RWPE2 (cell line): ENCODE measurements at regions not wholly inside any gene's neighbourhood (a gene's known extent, or its start where the extent isn't known, plus 50 kb on each side); places are given as distances from the start of the nearest gene placed in this dataset.
"Not testable (repeated sequence)": the region's sequence is repeated elsewhere in the genome, so short reads cannot be mapped to it uniquely, and the experiment has no call there.

Source experiments
- ATAC-seq: fragments of 200-7000 bp; cut with Tn5 transposase; 3 replicates; pipeline ENCODE4 v1.9.1; 2021; ENCODE audit warnings: low read depth
- DNase-seq: peaks from one replicate; pipeline ENCODE4 v3.0.0-alpha.2; 2020; ENCODE audit warnings: low spot score
- H3K27ac ChIP-seq: fragments of 450-650 bp; 2 replicates; pipeline ENCODE4 v1.5.1; 2017; ENCODE audit warnings: mild to moderate bottlenecking; ENCODE audit not compliant: poor library complexity, severe bottlenecking
- H3K27me3 ChIP-seq: fragments of 250-450 bp; sonication (Bioruptor Pico); 2 replicates; pipeline ENCODE4 v1.5.1; 2021; ENCODE audit warnings: mild to moderate bottlenecking, moderate library complexity; ENCODE audit not compliant: insufficient read depth, poor library complexity, severe bottlenecking
- H3K36me3 ChIP-seq: fragments of 250-450 bp; sonication (Bioruptor Pico); 2 replicates; pipeline ENCODE4 v1.5.1; 2020; ENCODE audit warnings: low read depth, mild to moderate bottlenecking, moderate library complexity
- H3K4me1 ChIP-seq: fragments of 250-450 bp; sonication (Bioruptor Pico); 2 replicates; pipeline ENCODE4 v1.5.1; 2021; ENCODE audit warnings: mild to moderate bottlenecking, moderate library complexity; ENCODE audit not compliant: insufficient read depth, poor library complexity, severe bottlenecking
- H3K4me3 ChIP-seq: fragments of 250-450 bp; sonication (Bioruptor Pico); 2 replicates; pipeline ENCODE4 v1.5.1; 2021; ENCODE audit warnings: mild to moderate bottlenecking, moderate library complexity; ENCODE audit not compliant: severe bottlenecking
- H3K9me3 ChIP-seq: fragments of 250-450 bp; sonication (Bioruptor Pico); 2 replicates; pipeline ENCODE4 v1.5.1; 2021; ENCODE audit warnings: mild to moderate bottlenecking, moderate library complexity; ENCODE audit not compliant: severe bottlenecking
- CTCF ChIP-seq: fragments of 450-650 bp; IDR thresholded peaks from one replicate; pipeline ENCODE4 v1.5.1; 2017; ENCODE audit warnings: mild to moderate bottlenecking, moderate library complexity; ENCODE audit not compliant: poor library complexity, severe bottlenecking

- Histone ChIP-seq H3K27me3 (no peaks in the 10 kb centered on the region), H3K9me3 (no peaks in the 10 kb centered on the region), H3K4me1 (no peaks in the 10 kb centered on the region), H3K4me3 (no peak overlapping the region), H3K36me3 (no peaks in the 10 kb centered on the region), H3K27ac (no peak overlapping the region)
- ATAC-seq, result no peak
- no peak for DNase-seq
- TF ChIP-seq CTCF, result no peak
Measured at GRCh38 chr10:65270969-65271368, 1654.9 kb upstream of the LRRTM3 start.

GRCh38 chr10:65273115-65273514 is 1652.7 kb upstream of the LRRTM3 start:
- ATAC-seq, result no peak
- no peak overlapping the region for H3K27ac ChIP-seq

GRCh38 chr10:65275296-65275695 is 1650.5 kb upstream of the LRRTM3 start:
- no peaks in the 10 kb centered on the region for H3K36me3 ChIP-seq
- no peaks in the 10 kb centered on the region for H3K27me3 ChIP-seq
- H3K27ac ChIP-seq, result no peak overlapping the region
- TF ChIP-seq CTCF, result no peak
- H3K9me3 ChIP-seq, result no peaks in the 10 kb centered on the region
- H3K4me1 ChIP-seq, result no peaks in the 10 kb centered on the region
- ATAC-seq (peak; percentile 56; the same call in 1 of the 3 replicates), DNase-seq (no peak)
- H3K4me3 ChIP-seq, result no peak overlapping the region

More at GRCh38 chr10:65273115-65273514, 1652.7 kb upstream of the LRRTM3 start:
- H3K27me3 ChIP-seq, result no peaks in the 10 kb centered on the region
- no peak for TF ChIP-seq CTCF
- DNase-seq, result no peak
- no peak overlapping the region for H3K4me3 ChIP-seq
- no peaks in the 10 kb centered on the region for H3K9me3 ChIP-seq
- H3K36me3 ChIP-seq, result no peaks in the 10 kb centered on the region
- H3K4me1 ChIP-seq, result no peaks in the 10 kb centered on the region

- Histone ChIP-seq H3K9me3 (no peaks in the 10 kb centered on the region), H3K4me1 (no peaks in the 10 kb centered on the region), H3K27ac (no peak overlapping the region), H3K4me3 (no peak overlapping the region), H3K36me3 (no peaks in the 10 kb centered on the region), H3K27me3 (no peaks in the 10 kb centered on the region)
- DNase-seq, result no peak
- ATAC-seq, result no peak
- TF ChIP-seq CTCF, result no peak
Measured at GRCh38 chr10:65284495-65285041, 1641.3 kb upstream of the LRRTM3 start.

GRCh38 chr10:65285726-65286125 is 1640.1 kb upstream of the LRRTM3 start:
- H3K27me3 ChIP-seq, H3K4me3 ChIP-seq, DNase-seq, H3K27ac ChIP-seq, ATAC-seq, H3K36me3 ChIP-seq, H3K4me1 ChIP-seq, H3K9me3 ChIP-seq: not testable (repeated sequence)
